Thyroid gland (tissue), 4 donors: ENCODE measurements at regions not wholly inside any gene's neighbourhood (a gene's known extent, or its start where the extent isn't known, plus 50 kb on each side); places are given as distances from the start of the nearest gene placed in this dataset.

Experiments
- CTCF ChIP-seq, 6 experiments: fragments of 200-600 bp in 3 of 6; fragments of 450-650 bp in 3 of 6; sonication (generic) in 3 of 6; IDR thresholded peaks; one replicate each; pipeline ENCODE4 v1.5.1; 2016 to 2019; ENCODE audit warnings: antibody characterized with exemption in 6 of 6, mild to moderate bottlenecking in 2 of 6, inconsistent platforms in 1 of 6, moderate library complexity in 1 of 6
- POLR2A ChIP-seq, 2 donors: fragments of 450-650 bp; IDR thresholded peaks; one replicate each; pipeline ENCODE4 v1.6.1; 2017; ENCODE audit warnings: antibody characterized with exemption in 2 of 2, mild to moderate bottlenecking in 2 of 2, moderate library complexity in 1 of 2

- no peak for TF ChIP-seq POLR2A (IDR thresholded peaks at IDR 0.05)
- no peak for TF ChIP-seq CTCF (IDR thresholded peaks at IDR 0.05)
These were observed 105.1 kb upstream of the MAP1LC3B2 start for GRCh38 chr12:116454076-116454475.
